ENCODE measurements at regions not wholly inside any gene's neighbourhood (a gene's known extent, or its start where the extent isn't known, plus 50 kb on each side); places are given as distances from the start of the nearest gene placed in this dataset.
A peak's percentile ranks its signal among the peaks of the same experiment; 100 is the strongest.

DNA sequence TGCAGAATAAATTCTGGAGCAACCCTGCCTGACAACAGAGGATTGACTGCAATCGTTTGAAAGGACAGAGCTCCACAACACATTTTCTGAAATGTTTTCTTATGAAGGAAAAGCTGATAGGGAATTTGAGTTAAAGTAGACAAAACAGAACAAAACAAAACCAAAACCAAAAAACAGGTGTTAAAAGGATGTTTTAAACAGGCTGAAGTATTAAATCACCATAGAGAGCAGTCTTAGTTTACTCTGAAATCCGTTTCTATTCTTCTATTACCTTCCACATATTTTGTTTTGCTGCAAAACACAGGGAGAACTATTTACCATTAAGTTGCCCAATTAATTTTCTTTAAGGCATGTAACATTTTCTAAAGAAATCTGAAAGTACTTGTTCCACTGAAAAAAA, 93.4 kb upstream of the MLIP start:
- peak overlapping the region in 1 of 2 donors; percentile 6 for H3K9ac ChIP-seq (ENCODE audit: low read depth in 1 of 2, low read length in 2 of 2)
- DNase-seq (ENCODE audit: low spot score), result no peak
- H3K4me3 ChIP-seq (ENCODE audit: low read depth in 1 of 3, low read length in 3 of 3), result no peak overlapping the region
- TF ChIP-seq TAF1 (conservative IDR thresholded peaks at IDR 0.05) (no peak), RXRA (IDR thresholded peaks at IDR 0.05) (no peak), HNF4A (conservative IDR thresholded peaks at IDR 0.05) (no peak)
- TF ChIP-seq, protein P1, sequence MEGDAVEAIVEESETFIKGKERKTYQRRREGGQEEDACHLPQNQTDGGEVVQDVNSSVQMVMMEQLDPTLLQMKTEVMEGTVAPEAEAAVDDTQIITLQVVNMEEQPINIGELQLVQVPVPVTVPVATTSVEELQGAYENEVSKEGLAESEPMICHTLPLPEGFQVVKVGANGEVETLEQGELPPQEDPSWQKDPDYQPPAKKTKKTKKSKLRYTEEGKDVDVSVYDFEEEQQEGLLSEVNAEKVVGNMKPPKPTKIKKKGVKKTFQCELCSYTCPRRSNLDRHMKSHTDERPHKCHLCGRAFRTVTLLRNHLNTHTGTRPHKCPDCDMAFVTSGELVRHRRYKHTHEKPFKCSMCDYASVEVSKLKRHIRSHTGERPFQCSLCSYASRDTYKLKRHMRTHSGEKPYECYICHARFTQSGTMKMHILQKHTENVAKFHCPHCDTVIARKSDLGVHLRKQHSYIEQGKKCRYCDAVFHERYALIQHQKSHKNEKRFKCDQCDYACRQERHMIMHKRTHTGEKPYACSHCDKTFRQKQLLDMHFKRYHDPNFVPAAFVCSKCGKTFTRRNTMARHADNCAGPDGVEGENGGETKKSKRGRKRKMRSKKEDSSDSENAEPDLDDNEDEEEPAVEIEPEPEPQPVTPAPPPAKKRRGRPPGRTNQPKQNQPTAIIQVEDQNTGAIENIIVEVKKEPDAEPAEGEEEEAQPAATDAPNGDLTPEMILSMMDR (IDR thresholded peaks at IDR 0.05; ENCODE audit: low read depth, low read length, missing input control), result no peak
- no peaks in the 10 kb centered on the region for H3K36me3 ChIP-seq (ENCODE audit: control insufficient read depth in 4 of 4, insufficient read depth in 3 of 4, low read depth in 1 of 4, low read length in 3 of 4)
- no peak overlapping the region for H3K27ac ChIP-seq (ENCODE audit: low read depth in 1 of 2, low read length in 2 of 2)
- no peaks in the 10 kb centered on the region for H3K27me3 ChIP-seq (ENCODE audit: control insufficient read depth in 4 of 4, insufficient read depth in 4 of 4, low read length in 3 of 4)
- WGBS, result 30% methylated on average over 2 of the region's 2 CpGs
- peaks cover 0 to 25% (median 14%) of the 10 kb centered on the region in 4 donors for H3K4me1 ChIP-seq (ENCODE audit: control insufficient read depth in 4 of 4, insufficient read depth in 4 of 4, low read length in 3 of 4)
- no peaks in the 10 kb centered on the region for H3K9me3 ChIP-seq (ENCODE audit: control insufficient read depth in 4 of 4, low read length in 3 of 4)

DNA sequence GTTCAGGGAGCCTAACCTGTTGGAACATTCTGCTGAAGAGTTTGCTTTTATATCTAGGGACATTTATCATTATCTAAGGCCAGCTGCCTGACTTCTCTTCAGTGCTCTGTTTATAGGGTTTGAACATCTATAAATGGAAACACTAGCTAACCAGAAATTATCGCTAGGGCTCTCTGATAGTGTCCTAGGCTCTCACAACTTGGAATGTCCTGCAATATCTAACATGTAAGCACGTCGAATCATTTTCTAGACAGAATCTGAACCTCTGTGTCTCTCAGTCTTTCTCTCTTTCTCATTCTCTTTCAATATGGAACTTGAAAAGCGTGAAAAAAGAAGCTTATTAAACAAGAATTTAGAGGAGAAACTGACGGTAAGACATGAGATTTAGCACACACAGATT, 92.5 kb upstream of the MLIP start:
- peaks cover 0 to 25% (median 14%) of the 10 kb centered on the region in 4 donors for H3K4me1 ChIP-seq (ENCODE audit: control insufficient read depth in 4 of 4, insufficient read depth in 4 of 4, low read length in 3 of 4)
- no peak for DNase-seq (ENCODE audit: low spot score)
- no peaks in the 10 kb centered on the region for H3K27me3 ChIP-seq (ENCODE audit: control insufficient read depth in 4 of 4, insufficient read depth in 4 of 4, low read length in 3 of 4)
- H3K4me3 ChIP-seq (ENCODE audit: low read depth in 1 of 3, low read length in 3 of 3), result no peak overlapping the region
- no peaks in the 10 kb centered on the region for H3K9me3 ChIP-seq (ENCODE audit: control insufficient read depth in 4 of 4, low read length in 3 of 4)
- WGBS, result 74% methylated on average over 5 of the region's 5 CpGs
- peak overlapping the region in 1 of 2 donors; percentile 35 for H3K27ac ChIP-seq (ENCODE audit: low read depth in 1 of 2, low read length in 2 of 2)
- TF ChIP-seq, protein P2, sequence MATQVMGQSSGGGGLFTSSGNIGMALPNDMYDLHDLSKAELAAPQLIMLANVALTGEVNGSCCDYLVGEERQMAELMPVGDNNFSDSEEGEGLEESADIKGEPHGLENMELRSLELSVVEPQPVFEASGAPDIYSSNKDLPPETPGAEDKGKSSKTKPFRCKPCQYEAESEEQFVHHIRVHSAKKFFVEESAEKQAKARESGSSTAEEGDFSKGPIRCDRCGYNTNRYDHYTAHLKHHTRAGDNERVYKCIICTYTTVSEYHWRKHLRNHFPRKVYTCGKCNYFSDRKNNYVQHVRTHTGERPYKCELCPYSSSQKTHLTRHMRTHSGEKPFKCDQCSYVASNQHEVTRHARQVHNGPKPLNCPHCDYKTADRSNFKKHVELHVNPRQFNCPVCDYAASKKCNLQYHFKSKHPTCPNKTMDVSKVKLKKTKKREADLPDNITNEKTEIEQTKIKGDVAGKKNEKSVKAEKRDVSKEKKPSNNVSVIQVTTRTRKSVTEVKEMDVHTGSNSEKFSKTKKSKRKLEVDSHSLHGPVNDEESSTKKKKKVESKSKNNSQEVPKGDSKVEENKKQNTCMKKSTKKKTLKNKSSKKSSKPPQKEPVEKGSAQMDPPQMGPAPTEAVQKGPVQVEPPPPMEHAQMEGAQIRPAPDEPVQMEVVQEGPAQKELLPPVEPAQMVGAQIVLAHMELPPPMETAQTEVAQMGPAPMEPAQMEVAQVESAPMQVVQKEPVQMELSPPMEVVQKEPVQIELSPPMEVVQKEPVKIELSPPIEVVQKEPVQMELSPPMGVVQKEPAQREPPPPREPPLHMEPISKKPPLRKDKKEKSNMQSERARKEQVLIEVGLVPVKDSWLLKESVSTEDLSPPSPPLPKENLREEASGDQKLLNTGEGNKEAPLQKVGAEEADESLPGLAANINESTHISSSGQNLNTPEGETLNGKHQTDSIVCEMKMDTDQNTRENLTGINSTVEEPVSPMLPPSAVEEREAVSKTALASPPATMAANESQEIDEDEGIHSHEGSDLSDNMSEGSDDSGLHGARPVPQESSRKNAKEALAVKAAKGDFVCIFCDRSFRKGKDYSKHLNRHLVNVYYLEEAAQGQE (IDR thresholded peaks at IDR 0.05), result no peak
- TF ChIP-seq EGR1 (IDR thresholded peaks at IDR 0.05; ENCODE audit: low read depth in 2 of 2) (no peak), FOXA1 (IDR thresholded peaks at IDR 0.05) (no peak), YY1 (IDR thresholded peaks at IDR 0.05) (no peak), HNF4A (conservative IDR thresholded peaks at IDR 0.05) (no peak), RXRA (IDR thresholded peaks at IDR 0.05) (no peak), TAF1 (conservative IDR thresholded peaks at IDR 0.05) (no peak), GABPA (IDR thresholded peaks at IDR 0.05 in 1 of 2, conservative IDR thresholded peaks at IDR 0.05 in 1 of 2) (no peak), RAD21 (IDR thresholded peaks at IDR 0.05) (no peak), NR2F2 (IDR thresholded peaks at IDR 0.05) (no peak), SP1 (IDR thresholded peaks at IDR 0.05) (no peak), FOXA2 (IDR thresholded peaks at IDR 0.05) (no peak), JUND (IDR thresholded peaks at IDR 0.05) (no peak), HNF4G (IDR thresholded peaks at IDR 0.05) (no peak)
- TF ChIP-seq, protein P3, sequence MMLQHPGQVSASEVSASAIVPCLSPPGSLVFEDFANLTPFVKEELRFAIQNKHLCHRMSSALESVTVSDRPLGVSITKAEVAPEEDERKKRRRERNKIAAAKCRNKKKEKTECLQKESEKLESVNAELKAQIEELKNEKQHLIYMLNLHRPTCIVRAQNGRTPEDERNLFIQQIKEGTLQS (IDR thresholded peaks at IDR 0.05), result no peak
- TF ChIP-seq, protein P4, sequence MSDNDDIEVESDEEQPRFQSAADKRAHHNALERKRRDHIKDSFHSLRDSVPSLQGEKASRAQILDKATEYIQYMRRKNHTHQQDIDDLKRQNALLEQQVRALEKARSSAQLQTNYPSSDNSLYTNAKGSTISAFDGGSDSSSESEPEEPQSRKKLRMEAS (IDR thresholded peaks at IDR 0.05), result no peak
- TF ChIP-seq, protein P1 (IDR thresholded peaks at IDR 0.05; ENCODE audit: low read depth, low read length, missing input control), result no peak
- TF ChIP-seq, protein P5, sequence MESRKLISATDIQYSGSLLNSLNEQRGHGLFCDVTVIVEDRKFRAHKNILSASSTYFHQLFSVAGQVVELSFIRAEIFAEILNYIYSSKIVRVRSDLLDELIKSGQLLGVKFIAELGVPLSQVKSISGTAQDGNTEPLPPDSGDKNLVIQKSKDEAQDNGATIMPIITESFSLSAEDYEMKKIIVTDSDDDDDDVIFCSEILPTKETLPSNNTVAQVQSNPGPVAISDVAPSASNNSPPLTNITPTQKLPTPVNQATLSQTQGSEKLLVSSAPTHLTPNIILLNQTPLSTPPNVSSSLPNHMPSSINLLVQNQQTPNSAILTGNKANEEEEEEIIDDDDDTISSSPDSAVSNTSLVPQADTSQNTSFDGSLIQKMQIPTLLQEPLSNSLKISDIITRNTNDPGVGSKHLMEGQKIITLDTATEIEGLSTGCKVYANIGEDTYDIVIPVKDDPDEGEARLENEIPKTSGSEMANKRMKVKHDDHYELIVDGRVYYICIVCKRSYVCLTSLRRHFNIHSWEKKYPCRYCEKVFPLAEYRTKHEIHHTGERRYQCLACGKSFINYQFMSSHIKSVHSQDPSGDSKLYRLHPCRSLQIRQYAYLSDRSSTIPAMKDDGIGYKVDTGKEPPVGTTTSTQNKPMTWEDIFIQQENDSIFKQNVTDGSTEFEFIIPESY (IDR thresholded peaks at IDR 0.05), result no peak
- H3K9ac ChIP-seq (ENCODE audit: low read depth in 1 of 2, low read length in 2 of 2), result no peak overlapping the region
- H3K36me3 ChIP-seq (ENCODE audit: control insufficient read depth in 4 of 4, insufficient read depth in 3 of 4, low read depth in 1 of 4, low read length in 3 of 4), result no peaks in the 10 kb centered on the region
